ENCODE measurements at regions not wholly inside any gene's neighbourhood (a gene's known extent, or its start where the extent isn't known, plus 50 kb on each side); places are given as distances from the start of the nearest gene placed in this dataset.

DNA sequence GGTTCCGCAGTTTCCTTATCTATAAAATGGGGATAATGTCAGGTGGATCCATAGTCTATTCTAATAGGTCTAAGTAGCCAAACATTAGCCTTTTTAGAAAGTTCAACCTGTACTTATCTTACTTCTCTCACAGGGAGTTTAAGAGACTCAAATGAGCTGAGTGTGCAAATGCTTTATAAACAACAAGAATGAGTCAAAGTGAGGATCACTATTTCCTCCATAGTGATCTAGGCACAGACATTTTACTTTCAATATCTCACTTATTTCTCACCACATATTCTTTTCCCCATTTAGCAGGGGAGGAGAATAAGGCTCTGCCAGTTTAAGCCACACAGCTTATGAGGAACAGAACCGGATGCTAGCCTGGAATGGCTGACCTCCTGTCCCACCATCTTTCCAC is 92.1 kb upstream of the LMO4 start:
- H3K27ac ChIP-seq: no peak overlapping the region
- TF ChIP-seq, protein P1, sequence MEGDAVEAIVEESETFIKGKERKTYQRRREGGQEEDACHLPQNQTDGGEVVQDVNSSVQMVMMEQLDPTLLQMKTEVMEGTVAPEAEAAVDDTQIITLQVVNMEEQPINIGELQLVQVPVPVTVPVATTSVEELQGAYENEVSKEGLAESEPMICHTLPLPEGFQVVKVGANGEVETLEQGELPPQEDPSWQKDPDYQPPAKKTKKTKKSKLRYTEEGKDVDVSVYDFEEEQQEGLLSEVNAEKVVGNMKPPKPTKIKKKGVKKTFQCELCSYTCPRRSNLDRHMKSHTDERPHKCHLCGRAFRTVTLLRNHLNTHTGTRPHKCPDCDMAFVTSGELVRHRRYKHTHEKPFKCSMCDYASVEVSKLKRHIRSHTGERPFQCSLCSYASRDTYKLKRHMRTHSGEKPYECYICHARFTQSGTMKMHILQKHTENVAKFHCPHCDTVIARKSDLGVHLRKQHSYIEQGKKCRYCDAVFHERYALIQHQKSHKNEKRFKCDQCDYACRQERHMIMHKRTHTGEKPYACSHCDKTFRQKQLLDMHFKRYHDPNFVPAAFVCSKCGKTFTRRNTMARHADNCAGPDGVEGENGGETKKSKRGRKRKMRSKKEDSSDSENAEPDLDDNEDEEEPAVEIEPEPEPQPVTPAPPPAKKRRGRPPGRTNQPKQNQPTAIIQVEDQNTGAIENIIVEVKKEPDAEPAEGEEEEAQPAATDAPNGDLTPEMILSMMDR (conservative IDR thresholded peaks at IDR 0.05): no peak

DNA sequence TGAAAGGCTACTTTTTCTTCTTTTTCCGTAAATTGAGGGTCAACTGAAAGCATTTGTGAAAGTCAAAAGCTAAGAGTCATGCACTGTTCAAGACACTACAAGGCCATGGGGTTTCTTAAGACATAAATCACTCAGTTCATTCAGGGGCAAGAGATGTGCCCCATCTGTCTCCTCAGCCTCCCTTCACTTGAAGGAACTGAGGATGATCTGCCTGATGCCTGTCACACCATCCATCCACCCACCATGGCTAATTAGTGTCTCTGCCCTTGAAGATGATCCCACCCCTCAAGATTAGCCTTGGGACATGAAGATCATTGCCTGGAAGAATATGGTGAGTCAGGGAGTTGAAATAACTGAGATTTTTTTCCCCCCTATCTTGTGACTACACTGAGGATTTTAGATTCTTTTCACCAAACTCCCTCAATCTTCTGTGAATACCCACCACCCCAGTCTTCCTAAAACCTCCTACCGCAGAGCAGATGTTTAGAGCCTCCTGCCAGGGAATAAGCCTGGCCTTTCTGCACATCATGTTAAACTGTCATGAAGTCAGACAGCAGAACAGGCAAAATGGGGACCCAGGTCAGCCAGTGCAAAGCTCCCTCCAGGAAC is 88.6 kb upstream of the LMO4 start:
- no peak overlapping the region for H3K27ac ChIP-seq
- TF ChIP-seq, protein P1 (conservative IDR thresholded peaks at IDR 0.05): no peak

DNA sequence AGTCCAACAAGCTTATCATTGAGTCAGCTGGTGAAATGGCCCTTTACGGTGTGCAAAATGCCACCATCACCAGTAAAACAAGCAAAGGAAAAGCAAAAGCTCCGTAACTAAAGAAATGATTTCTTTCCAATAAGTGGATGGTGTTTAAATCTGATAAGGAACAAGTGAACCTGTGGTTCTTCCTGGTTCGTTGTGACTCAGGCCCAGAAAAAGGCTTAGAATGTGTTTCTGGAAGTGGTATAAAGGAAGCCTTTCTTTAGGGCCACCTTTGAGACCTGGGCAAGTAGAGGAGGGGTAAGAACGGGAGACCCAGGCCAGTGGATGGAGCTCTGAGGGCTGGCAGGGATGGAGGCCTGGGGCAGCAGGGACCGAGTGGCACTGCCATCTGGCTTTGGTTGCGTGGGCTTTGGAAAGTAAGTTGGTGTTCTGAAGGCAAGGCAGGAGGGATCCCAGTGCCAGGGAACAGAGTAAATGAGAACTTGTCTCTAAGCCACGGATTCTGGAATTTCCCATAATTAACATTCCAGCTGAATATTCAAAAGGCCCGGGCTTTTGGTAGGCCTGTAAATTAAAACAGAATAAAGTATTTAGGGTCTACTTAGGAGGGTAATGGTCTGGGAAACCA is 87.9 kb upstream of the LMO4 start:
- TF ChIP-seq, protein P1 (conservative IDR thresholded peaks at IDR 0.05): no peak
- H3K27ac ChIP-seq: no peak overlapping the region

DNA sequence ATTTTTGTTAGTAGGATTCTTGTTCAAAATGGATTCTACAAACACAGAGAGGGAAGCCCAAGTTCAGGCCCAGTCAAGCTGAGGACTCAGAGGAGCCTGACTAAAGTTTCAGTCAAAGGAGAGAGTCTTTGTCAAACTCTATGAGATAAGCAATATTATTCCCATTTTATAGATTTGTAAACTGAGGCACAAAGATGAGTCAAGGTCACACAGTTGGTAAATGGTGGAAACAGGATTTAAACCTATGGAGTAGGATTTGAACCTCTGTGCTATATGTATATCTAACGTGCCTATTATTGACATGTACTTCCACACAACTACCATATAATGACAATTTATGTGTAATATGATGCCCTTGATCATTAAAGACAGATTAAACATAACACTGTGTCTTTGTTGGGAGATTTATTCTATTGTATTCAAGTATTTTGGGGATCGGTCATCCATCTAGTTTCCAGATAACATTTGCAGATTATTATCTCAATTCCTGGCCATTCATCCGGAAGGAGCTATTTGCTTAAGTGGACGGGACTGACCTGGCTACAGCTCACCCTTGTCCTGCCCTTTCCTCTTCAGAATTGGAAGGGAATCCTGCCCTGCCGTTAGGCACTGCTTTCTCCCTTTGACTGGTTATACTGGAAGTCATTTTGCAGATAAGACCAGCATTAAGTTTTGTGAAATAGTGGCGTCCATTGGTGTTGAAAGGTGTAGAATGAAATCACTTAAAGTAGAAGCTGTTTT is 86.1 kb upstream of the LMO4 start:
- TF ChIP-seq, protein P1 (conservative IDR thresholded peaks at IDR 0.05): no peak
- H3K27ac ChIP-seq: 0 out of 2 replicates have a peak overlapping the region, but pooled peaks have one; percentile 2

DNA sequence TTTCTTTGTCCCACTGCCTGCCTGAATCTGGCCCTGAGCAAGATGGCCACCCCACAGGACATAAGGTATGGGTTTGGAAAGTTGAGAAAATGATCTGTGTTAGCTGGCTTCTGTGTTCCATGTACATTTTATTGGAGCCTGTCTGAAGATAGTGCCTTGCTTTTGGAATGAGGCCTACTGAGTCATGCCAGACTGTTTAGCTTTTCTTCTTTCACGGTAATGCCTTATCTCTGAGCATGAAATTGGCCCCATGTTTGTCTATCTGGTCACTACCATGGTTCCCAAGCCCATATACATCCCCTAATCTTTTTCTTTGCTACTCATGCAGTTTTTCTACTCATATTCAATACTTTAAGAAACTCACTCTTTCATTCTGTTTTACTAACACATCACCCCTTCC is 85.1 kb upstream of the LMO4 start:
- TF ChIP-seq, protein P1 (conservative IDR thresholded peaks at IDR 0.05): no peak
- 0 out of 2 replicates have a peak overlapping the region, but pooled peaks have one; percentile 2 for H3K27ac ChIP-seq

DNA sequence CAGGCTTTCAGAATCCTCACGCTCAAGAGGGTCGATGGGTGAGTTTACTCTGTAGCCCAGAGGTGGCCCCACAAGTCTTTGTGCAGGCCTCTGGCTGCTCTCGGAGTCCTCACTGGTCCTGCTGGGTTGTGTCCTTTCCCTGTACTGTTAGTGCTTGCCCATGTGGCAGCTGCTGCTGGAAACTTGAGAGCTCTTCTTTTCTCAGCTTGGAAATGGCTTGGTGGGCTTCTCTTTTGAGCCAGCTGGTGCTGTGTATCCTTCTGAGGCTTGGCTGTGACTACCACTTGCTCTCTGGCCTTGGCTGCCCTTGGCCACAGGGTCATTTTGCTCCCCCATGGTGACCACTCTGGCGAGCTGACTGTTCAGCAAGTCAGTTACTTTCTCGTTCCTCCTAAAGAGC is 82.2 kb upstream of the LMO4 start:
- H3K27ac ChIP-seq: no peak overlapping the region
- TF ChIP-seq, protein P1 (conservative IDR thresholded peaks at IDR 0.05): no peak

DNA sequence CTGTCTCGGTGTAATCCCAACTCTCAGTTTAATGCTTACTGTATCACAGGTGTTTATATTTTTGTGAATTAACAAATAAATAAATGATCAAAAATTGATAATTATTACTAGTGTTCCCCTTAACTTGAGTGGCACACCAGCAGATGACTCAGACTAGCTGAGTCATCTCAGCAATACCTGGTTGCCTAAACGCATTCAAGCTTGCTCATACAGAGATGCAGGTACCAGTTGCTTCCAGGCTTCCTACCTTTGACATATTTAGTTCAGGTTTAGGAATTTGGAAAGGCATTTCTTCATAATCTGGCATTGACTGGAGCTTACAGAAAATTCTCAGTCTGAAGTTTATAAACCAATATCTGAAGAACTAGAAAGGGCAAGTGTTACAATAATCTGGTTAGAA is 78.9 kb upstream of the LMO4 start:
- H3K27ac ChIP-seq: no peak overlapping the region
- TF ChIP-seq, protein P1 (conservative IDR thresholded peaks at IDR 0.05): no peak

Measured in VCaP (cell line).